H1 (cell line): ENCODE measurements at regions not wholly inside any gene's neighbourhood (a gene's known extent, or its start where the extent isn't known, plus 50 kb on each side); places are given as distances from the start of the nearest gene placed in this dataset.

Experiments
- CTCF ChIA-PET: fragments of 300-600 bp; sonication (Branson Sonifier 250); formaldehyde crosslinking; loops from one replicate; lab custom pipeline; 2021; ENCODE audit not compliant: partially characterized antibody; lab: Charles Lee
- POLR2A ChIA-PET: fragments of 300-600 bp; sonication (Branson Sonifier 250); formaldehyde crosslinking; loops from one replicate; lab custom pipeline; 2021; ENCODE audit warnings: inconsistent platforms; ENCODE audit not compliant: partially characterized antibody; lab: Charles Lee
- DNase-seq, 2 experiments: peaks; one replicate each; pipeline versions ENCODE4 v3.0.0 to v3.0.0-alpha.2; 2010 to 2022; ENCODE audit warnings: low spot score in 2 of 2, low read depth in 1 of 2, mixed read lengths in 1 of 2
- FAIRE-seq: peaks from 2 replicates; lab custom pipeline; 2011; peaks lifted over from hg19 to GRCh38; lab: Jason Lieb, UNC
- H2AFZ ChIP-seq: 2 replicates; pipeline ENCODE4 v1.8.1; 2012; ENCODE audit warnings: low read length, inconsistent platforms
- H2AK5ac ChIP-seq: 2 replicates; pipeline ENCODE4 v1.6.1; 2013; ENCODE audit warnings: low read depth, low read length
- H2BK120ac ChIP-seq: replicated peaks from 2 replicates; pipeline ENCODE3; 2013; ENCODE audit warnings: low read depth, low read length, inconsistent platforms
- H2BK12ac ChIP-seq: 2 replicates; pipeline ENCODE4 v1.6.1; 2013; ENCODE audit warnings: low read depth, low read length
- H2BK15ac ChIP-seq: 2 replicates; pipeline ENCODE4 v1.6.1; 2013; ENCODE audit warnings: low read length
- H2BK20ac ChIP-seq: 2 replicates; pipeline ENCODE4 v1.6.1; 2013; ENCODE audit warnings: low read length
- H2BK5ac ChIP-seq: 2 replicates; pipeline ENCODE4 v1.6.1; 2013; ENCODE audit warnings: low read depth, low read length
- H3K14ac ChIP-seq: 2 replicates; pipeline ENCODE4 v1.6.1; 2013; ENCODE audit warnings: inconsistent platforms; ENCODE audit not compliant: insufficient read length
- H3K18ac ChIP-seq: 2 replicates; pipeline ENCODE4 v1.6.1; 2013; ENCODE audit warnings: low read length; ENCODE audit errors: extremely low read depth
- H3K23ac ChIP-seq: 2 replicates; pipeline ENCODE4 v1.6.1; 2013; ENCODE audit warnings: inconsistent platforms; ENCODE audit not compliant: insufficient read length
- H3K23me2 ChIP-seq: 2 replicates; pipeline ENCODE4 v1.6.1; 2013; ENCODE audit warnings: low read depth, low read length
- H3K27ac ChIP-seq: 2 replicates; pipeline ENCODE4 v1.6.1; 2011; ENCODE audit warnings: low read depth, low read length, inconsistent platforms
- H3K27me3 ChIP-seq, 4 experiments: replicated peaks in 1 of 4; 1 replicate in 1 of 4; 2 replicates in 3 of 4; pipeline versions ENCODE4 v1.6.1 to v1.8.1; 2011 to 2013; ENCODE audit warnings: low read length in 3 of 4, mild to moderate bottlenecking in 3 of 4, inconsistent platforms in 2 of 4, mixed read lengths in 2 of 4, moderate library complexity in 1 of 4; ENCODE audit not compliant: control insufficient read depth in 3 of 4, insufficient read depth in 3 of 4; ENCODE audit errors: extremely low read depth in 1 of 4
- H3K36me3 ChIP-seq, 4 experiments: 2 replicates each; pipeline versions ENCODE4 v1.6.1 to v1.8.1; 2011 to 2013; ENCODE audit warnings: mild to moderate bottlenecking in 4 of 4, low read length in 3 of 4, moderate library complexity in 2 of 4, control low read depth in 1 of 4, inconsistent platforms in 1 of 4; ENCODE audit not compliant: insufficient read depth in 4 of 4, control insufficient read depth in 2 of 4
- H3K4ac ChIP-seq: replicated peaks from 2 replicates; pipeline ENCODE3; 2013; ENCODE audit warnings: low read length, low read depth, mixed read lengths, inconsistent platforms; ENCODE audit not compliant: insufficient read length
- H3K4me1 ChIP-seq, 4 experiments: replicated peaks in 1 of 4; 1 replicate in 1 of 4; 2 replicates in 3 of 4; pipeline versions ENCODE4 v1.6.1 to v1.8.1; 2011 to 2013; ENCODE audit warnings: low read length in 3 of 4, inconsistent platforms in 2 of 4, mixed read lengths in 1 of 4; ENCODE audit not compliant: insufficient read depth in 4 of 4, control insufficient read depth in 3 of 4
- H3K4me2 ChIP-seq, 2 experiments: 2 replicates each; pipeline versions ENCODE4 v1.6.1 to v1.8.1; 2011 to 2013; ENCODE audit warnings: low read depth in 2 of 2, low read length in 2 of 2, control low read depth in 1 of 2, inconsistent platforms in 1 of 2, mild to moderate bottlenecking in 1 of 2; ENCODE audit not compliant: insufficient read depth in 1 of 2
- H3K4me3 ChIP-seq, 4 experiments: fragments of 200-600, 300-600 bp in 1 of 4; sonication (generic), shearing (Covaris generic), sonication (Bioruptor Twin) in 1 of 4; 2 replicates each; pipeline versions ENCODE4 v1.5.1 to v1.8.1; 2011 to 2016; ENCODE audit warnings: low read length in 4 of 4, low read depth in 3 of 4, control low read depth in 2 of 4, inconsistent platforms in 2 of 4, mild to moderate bottlenecking in 2 of 4, mixed read lengths in 1 of 4, moderate library complexity in 1 of 4; ENCODE audit not compliant: insufficient read depth in 2 of 4; ENCODE audit errors: extremely low read depth in 1 of 4
- H3K56ac ChIP-seq: replicated peaks from 2 replicates; pipeline ENCODE3; 2013; ENCODE audit warnings: low read depth, mild to moderate bottlenecking, mixed read lengths, low read length, inconsistent platforms; ENCODE audit not compliant: insufficient read length
- H3K79me1 ChIP-seq: 2 replicates; pipeline ENCODE4 v1.6.1; 2013; ENCODE audit warnings: low read depth, low read length, control low read depth
- H3K79me2 ChIP-seq, 2 experiments: 2 replicates each; pipeline versions ENCODE4 v1.6.1 to v1.8.1; 2012 to 2013; ENCODE audit warnings: low read length in 2 of 2, mild to moderate bottlenecking in 2 of 2, inconsistent platforms in 1 of 2; ENCODE audit not compliant: insufficient read depth in 2 of 2, control insufficient read depth in 1 of 2
- H3K9ac ChIP-seq, 4 experiments: replicated peaks in 1 of 4; 1 replicate in 1 of 4; 2 replicates in 3 of 4; pipeline versions ENCODE4 v1.6.1 to v1.8.1; 2011 to 2013; ENCODE audit warnings: low read depth in 3 of 4, low read length in 3 of 4, control low read depth in 2 of 4, mild to moderate bottlenecking in 2 of 4, moderate library complexity in 2 of 4, inconsistent platforms in 1 of 4; ENCODE audit errors: extremely low read depth in 1 of 4
- H3K9me3 ChIP-seq, 2 experiments: 2 replicates each; pipeline versions ENCODE4 v1.6.1 to v1.8.1; 2012 to 2013; ENCODE audit warnings: mild to moderate bottlenecking in 2 of 2, moderate library complexity in 2 of 2, control low read depth in 1 of 2, inconsistent platforms in 1 of 2, low read depth in 1 of 2, low read length in 1 of 2, mixed read lengths in 1 of 2; ENCODE audit not compliant: insufficient read depth in 2 of 2
- H4K20me1 ChIP-seq, 2 experiments: replicated peaks in 1 of 2; 2 replicates each; pipeline versions ENCODE3 to v1.8.1; 2011 to 2013; ENCODE audit warnings: inconsistent platforms in 2 of 2, low read length in 2 of 2, mild to moderate bottlenecking in 1 of 2; ENCODE audit not compliant: insufficient read depth in 2 of 2, control insufficient read depth in 1 of 2
- H4K5ac ChIP-seq: 2 replicates; pipeline ENCODE4 v1.6.1; 2013; ENCODE audit warnings: low read length, low read depth, mixed read lengths, inconsistent platforms; ENCODE audit not compliant: insufficient read length
- H4K8ac ChIP-seq: 2 replicates; pipeline ENCODE4 v1.8.0; 2013; ENCODE audit warnings: mild to moderate bottlenecking, moderate library complexity, low read length, inconsistent platforms; ENCODE audit not compliant: insufficient read depth; ENCODE audit errors: extremely low read depth
- H4K91ac ChIP-seq: replicated peaks from 2 replicates; pipeline ENCODE3; 2013; ENCODE audit warnings: low read length, mixed read lengths, inconsistent platforms; ENCODE audit not compliant: insufficient read length
- CTCF ChIP-seq, 3 experiments: IDR thresholded peaks; 1 replicate in 2 of 3; 2 replicates in 1 of 3; pipeline versions ENCODE4 v1.5.1 to v1.6.1; 2011; ENCODE audit warnings: low read length in 3 of 3, mild to moderate bottlenecking in 3 of 3, inconsistent platforms in 2 of 3, low read depth in 1 of 3, moderate library complexity in 1 of 3; ENCODE audit not compliant: insufficient read depth in 1 of 3; ENCODE audit errors: control extremely low read depth in 1 of 3
- HDAC6 ChIP-seq: IDR thresholded peaks from one replicate; pipeline ENCODE4 v1.7.1; 2012; ENCODE audit warnings: low read depth, mild to moderate bottlenecking, inconsistent platforms, low read length, moderate library complexity
- KDM1A ChIP-seq: fragments of 200-600, 300-600 bp; sonication (generic); IDR thresholded peaks from 2 replicates; pipeline ENCODE4 v1.7.1; 2016; ENCODE audit warnings: mild to moderate bottlenecking, low read length, borderline replicate concordance
- POLR2A ChIP-seq, 2 experiments: IDR thresholded peaks; 1 replicate in 1 of 2; 2 replicates in 1 of 2; pipeline ENCODE4 v1.6.1; 2011; ENCODE audit warnings: low read depth in 2 of 2, low read length in 2 of 2, mild to moderate bottlenecking in 2 of 2; ENCODE audit errors: control extremely low read depth in 1 of 2
- RAD21 ChIP-seq, 2 experiments: IDR thresholded peaks in 1 of 2; conservative IDR thresholded peaks in 1 of 2; 2 replicates each; pipeline ENCODE4 v1.6.1; 2011; ENCODE audit warnings: low read depth in 2 of 2, low read length in 2 of 2, improper control_type of control experiment in 1 of 2, inconsistent platforms in 1 of 2, mild to moderate bottlenecking in 1 of 2, moderate library complexity in 1 of 2
- RBBP5 ChIP-seq: IDR thresholded peaks from 2 replicates; pipeline ENCODE4 v1.7.1; 2012; ENCODE audit warnings: low read depth, mild to moderate bottlenecking, inconsistent platforms, low read length, moderate library complexity, borderline replicate concordance
- RNF2 ChIP-seq: fragments of 200-900, 300-1000 bp; sonication (generic); IDR thresholded peaks from 2 replicates; pipeline ENCODE4 v1.7.1; 2016; ENCODE audit warnings: borderline replicate concordance, low read depth, mild to moderate bottlenecking, antibody characterized with exemption, low read length; ENCODE audit not compliant: poor library complexity, severe bottlenecking; ENCODE audit errors: missing control alignments
- SAP30 ChIP-seq: fragments of 300-600 bp; sonication (generic); IDR thresholded peaks from 2 replicates; pipeline ENCODE4 v1.7.1; 2012; ENCODE audit warnings: low read length, moderate library complexity, mild to moderate bottlenecking, inconsistent platforms; ENCODE audit not compliant: insufficient read depth, insufficient replicate concordance
- TAF7 ChIP-seq: optimal IDR thresholded peaks from 2 replicates; pipeline ENCODE3; 2011; ENCODE audit warnings: low read depth, mild to moderate bottlenecking, inconsistent platforms, low read length, moderate library complexity, borderline replicate concordance
- TBP ChIP-seq: IDR thresholded peaks from 2 replicates; pipeline ENCODE4 v1.6.1; 2011; ENCODE audit warnings: low read depth, low read length, improper control_type of control experiment
- TCF12 ChIP-seq: IDR thresholded peaks from 2 replicates; pipeline ENCODE4 v1.6.1; 2011; ENCODE audit warnings: low read depth, mild to moderate bottlenecking, low read length
- WGBS, 2 experiments: shearing (Covaris generic) in 1 of 2; methylation state at CpG; one replicate each; pipeline versions ENCODE4 v1.1.6 to v1.1.7; 2013 to 2015; ENCODE audit warnings: low lambda C conversion rate in 2 of 2, mixed read lengths in 2 of 2, inconsistent platforms in 1 of 2, low coverage in 1 of 2, missing lambda C conversion rate in 1 of 2; ENCODE audit not compliant: insufficient replicate concordance in 2 of 2, insufficient coverage in 1 of 2, insufficient read length in 1 of 2; ENCODE audit errors: extremely low coverage in 1 of 2, missing lambda C conversion rate in 1 of 2; 5-methylcytosine and 5-hydroxymethylcytosine counted together

- ChIA-PET POLR2A (no interaction called here), CTCF (interaction anchor here (0.8 to 1.5 kb wide), 2 partner anchors 9 to 33 kb away, joined by 3 to 6 read pairs; no protein-coding TSS in a partner anchor)
- Histone ChIP-seq H3K36me3 (no peaks in the 10 kb centered on the region), H3K4ac (no peak overlapping the region), H3K14ac (no peak overlapping the region), H3K79me2 (no peaks in the 10 kb centered on the region), H3K4me1 (peaks cover 0 to 3% (median 1%) of the 10 kb centered on the region in 4 experiments; a peak in 3 of 7 replicates), H4K5ac (no peak overlapping the region), H2BK15ac (no peak overlapping the region), H3K9me3 (no peaks in the 10 kb centered on the region), H3K27me3 (no peaks in the 10 kb centered on the region), H3K9ac (no peak overlapping the region), H2BK12ac (no peak overlapping the region), H4K20me1 (no peaks in the 10 kb centered on the region), H4K91ac (no peak overlapping the region), H3K56ac (no peak overlapping the region), H3K27ac (no peak overlapping the region), H3K4me3 (no peak overlapping the region), H2BK20ac (no peak overlapping the region), H2AFZ (no peak overlapping the region), H3K4me2 (no peak overlapping the region), H3K18ac (no peak overlapping the region), H3K23ac (no peak overlapping the region), H2AK5ac (no peak overlapping the region), H4K8ac (no peak overlapping the region), H3K23me2 (no peaks in the 10 kb centered on the region), H2BK5ac (no peak overlapping the region), H3K79me1 (no peaks in the 10 kb centered on the region), H2BK120ac (no peak overlapping the region)
- no peak for TF ChIP-seq CTCF (IDR thresholded peaks at IDR 0.05; ENCODE audit: control extremely low read depth in 1 of 3, insufficient read depth in 1 of 3, low read depth in 1 of 3, low read length in 3 of 3)
- no peak for TF ChIP-seq RBBP5
- no peak for TF ChIP-seq POLR2A (IDR thresholded peaks at IDR 0.05; ENCODE audit: control extremely low read depth in 1 of 2, low read depth in 2 of 2, low read length in 2 of 2)
- TF ChIP-seq TAF7: no peak
- no peak for TF ChIP-seq KDM1A
- TF ChIP-seq RNF2: no peak
- TF ChIP-seq SAP30: no peak
- TF ChIP-seq HDAC6: no peak
- TF ChIP-seq RAD21 (IDR thresholded peaks at IDR 0.05 in 1 of 2, conservative IDR thresholded peaks at IDR 0.05 in 1 of 2; ENCODE audit: low read depth in 2 of 2, low read length in 2 of 2): no peak
- no peak for TF ChIP-seq TCF12
- TF ChIP-seq TBP: no peak
- DNase-seq: no peak
- WGBS, 2 experiments: 94% methylated on average over 7 of the region's 7 CpGs; no CpG with 5 or more reads in 1 of the 2 experiments
- FAIRE-seq: no peak
These were observed 239.3 kb downstream of the C4orf33 start for GRCh38 chr4:129335276-129335675.
